ENCODE measurements at regions not wholly inside any gene's neighbourhood (a gene's known extent, or its start where the extent isn't known, plus 50 kb on each side); places are given as distances from the start of the nearest gene placed in this dataset.
"Not testable (repeated sequence)": the region's sequence is repeated elsewhere in the genome, so short reads cannot be mapped to it uniquely, and the experiment has no call there.

DNA sequence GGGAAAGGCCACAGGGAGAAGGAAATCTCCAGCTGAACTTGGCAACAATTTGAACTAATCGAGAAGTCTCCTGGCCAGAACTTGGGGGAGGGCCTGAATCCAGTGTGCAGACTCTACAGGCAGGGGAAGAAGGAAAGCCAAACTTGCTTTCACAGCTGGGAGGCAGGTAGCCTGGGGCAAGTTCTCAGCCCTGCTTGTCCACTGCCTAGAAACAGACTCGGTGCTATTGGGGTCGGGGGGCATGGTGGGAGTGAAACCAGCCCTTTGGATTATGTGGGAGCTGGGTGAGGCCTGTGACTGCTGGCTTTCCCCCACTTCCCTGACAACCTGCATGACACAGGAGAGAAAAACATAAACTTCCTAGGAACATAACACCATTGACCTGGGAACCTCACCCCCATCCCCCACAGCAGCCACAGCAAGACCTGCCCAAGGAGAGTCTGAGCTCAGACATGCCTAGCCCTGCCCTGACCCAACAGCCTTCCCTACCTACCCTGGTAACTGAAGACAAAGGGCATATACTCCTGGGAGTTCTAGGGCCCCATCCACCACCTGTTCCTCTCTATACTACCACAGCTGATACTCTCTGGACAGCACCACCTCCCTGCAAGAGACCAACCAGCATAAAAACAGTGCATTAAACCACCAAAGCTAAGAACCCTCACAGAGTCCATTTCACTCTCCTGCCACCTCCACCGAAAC is 103.7 kb upstream of the MNS1 start:
- peak; percentile 26 for DNase-seq (ENCODE audit: low read depth)

DNA sequence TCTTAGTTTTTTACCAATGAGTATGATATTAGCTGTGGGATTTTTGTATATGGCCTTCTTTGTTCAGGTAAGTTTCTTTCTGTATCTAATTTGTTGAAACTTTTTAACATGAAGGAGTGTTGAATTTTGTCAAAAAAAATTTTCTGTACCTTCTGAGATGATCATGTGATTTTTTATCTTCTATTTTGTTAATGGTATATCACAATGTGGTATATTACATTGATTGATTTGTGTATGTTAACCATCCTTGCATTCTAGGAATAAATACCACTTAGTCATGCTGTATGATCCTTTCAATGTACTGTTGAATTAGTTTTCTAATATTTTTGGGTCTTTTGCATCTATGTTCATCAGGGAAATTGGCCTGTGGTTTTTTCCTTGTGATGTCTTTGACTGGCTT is 92.5 kb upstream of the MNS1 start:
- DNase-seq (ENCODE audit: low read depth), result no peak

DNA sequence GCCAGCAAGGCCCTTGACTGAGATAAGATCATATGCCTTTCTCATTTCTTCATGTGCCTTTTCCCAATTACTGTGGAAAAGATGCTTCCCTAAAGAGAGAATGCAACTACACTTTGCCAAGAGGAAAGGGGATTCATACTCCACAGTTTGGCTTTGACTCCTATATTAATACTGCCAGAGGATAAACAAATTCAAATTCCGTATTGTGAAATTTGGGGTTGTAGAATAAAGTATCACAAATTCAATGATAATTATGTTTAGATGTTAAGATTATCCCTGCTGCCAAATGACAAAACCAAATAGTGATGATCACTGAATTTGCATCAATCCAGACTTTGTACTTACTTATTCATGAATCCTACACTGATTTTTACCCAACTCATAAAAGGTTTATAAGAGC is 88.5 kb upstream of the MNS1 start:
- DNase-seq (ENCODE audit: low read depth), result no peak

DNA sequence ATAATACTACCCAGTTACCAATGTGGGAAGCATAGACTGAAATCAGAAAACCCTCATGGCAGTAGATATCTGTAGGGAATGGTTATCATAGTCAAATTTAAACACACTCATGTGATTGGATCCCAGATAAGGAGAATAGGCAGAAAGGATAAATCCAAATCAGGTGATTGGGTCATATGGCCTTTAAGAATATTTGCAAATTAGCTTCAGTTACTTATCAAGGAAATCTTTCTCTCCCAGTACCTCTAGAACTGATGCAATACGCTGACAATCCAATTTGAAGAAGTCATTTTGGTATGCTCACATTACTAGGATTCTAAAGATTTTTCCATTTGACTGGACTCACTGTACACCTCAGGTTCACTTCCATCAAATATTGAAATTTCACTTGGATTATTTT is 87.7 kb upstream of the MNS1 start:
- DNase-seq (ENCODE audit: low read depth), result no peak

DNA sequence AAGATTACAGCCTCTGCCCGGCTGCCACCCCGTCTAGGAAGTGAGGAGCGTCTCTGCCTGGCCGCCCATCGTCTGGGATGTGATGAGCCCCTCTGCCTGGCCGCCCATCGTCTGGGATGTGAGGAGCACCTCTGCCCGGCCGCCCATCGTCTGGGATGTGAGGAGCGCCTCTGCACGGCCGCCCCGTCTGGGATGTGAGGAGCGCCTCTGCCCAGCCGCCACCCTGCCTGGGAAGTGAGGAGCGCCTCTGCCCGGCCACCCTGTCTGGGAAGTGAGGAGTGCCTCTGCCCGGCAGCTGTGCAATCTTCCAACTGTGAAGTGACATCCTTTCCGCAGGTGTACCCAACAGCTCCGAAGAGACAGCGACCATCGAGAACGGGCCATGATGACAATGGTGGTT is 75.6 kb upstream of the MNS1 start:
- not testable (repeated sequence) for DNase-seq (ENCODE audit: low read depth)

DNA sequence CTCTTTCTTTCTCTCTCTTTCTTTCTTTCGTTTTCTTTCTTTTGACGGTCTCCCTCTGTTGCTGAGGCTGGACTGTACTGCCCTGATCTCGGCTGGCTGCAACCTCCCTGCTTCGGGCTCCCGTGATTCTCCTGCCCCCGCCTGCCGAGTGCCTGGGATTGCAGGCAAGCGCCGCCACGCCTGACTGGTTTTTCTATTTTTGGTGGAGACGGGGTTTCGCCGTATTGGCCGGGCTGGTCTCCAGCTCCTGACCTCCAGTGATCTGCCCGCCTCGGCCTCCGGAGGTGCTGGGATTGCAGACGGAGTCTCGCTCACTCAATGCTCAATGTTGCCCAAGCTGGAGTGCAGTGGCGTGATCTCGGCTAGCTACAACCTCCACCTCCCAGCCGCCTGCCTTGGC is 75.2 kb upstream of the MNS1 start:
- not testable (repeated sequence) for DNase-seq (ENCODE audit: low read depth)

DNA sequence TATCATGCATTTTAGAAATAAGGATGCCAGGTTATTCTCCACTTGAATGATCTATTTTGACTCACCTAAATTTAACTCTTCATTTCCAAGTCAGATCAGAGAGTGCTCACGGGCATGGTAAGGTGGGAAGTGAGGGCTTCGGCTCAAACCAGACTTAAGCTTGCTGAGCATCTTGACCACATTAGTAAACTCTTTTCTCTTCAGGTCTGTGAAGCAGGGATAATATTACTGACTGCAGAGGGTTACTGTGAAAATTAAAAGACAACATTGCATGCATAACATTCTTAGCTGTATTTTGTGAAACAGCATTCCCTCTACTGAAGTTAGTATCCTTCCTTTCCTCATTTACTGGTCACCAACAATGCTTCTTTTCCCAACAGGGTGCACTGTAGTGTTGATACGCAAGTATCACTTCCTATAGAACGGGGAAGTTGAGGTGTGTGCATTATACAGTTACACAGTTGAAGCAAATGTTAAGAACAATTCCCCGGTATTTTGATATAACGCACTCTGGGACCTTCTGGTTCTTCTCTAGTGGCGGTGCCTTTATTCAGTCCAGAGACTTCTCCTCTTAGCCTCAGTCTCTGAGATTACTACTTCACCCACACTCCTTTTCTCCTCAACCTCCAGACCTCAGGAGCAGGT is 74.1 kb upstream of the MNS1 start:
- DNase-seq (ENCODE audit: low read depth), result no peak

DNA sequence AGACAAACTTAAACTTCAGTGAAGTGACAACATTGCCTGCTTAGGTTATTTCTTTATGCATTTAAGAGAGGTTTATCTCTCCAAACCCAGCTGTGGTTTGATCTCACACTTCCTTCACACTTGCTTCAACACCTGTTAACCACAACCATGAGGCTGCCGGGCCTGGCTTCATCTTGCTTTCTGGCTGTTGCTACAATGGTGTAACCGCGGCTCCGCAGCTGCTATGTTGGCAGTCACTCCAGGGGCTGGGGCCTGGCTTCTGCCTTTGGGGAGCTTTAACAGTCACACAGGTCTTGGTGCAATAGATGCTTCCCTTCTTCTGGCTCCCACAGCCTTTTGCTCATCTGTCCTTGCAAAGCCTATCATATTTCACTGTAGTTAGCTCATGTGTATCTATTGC is 72.9 kb upstream of the MNS1 start:
- peak; percentile 90 for DNase-seq (ENCODE audit: low read depth)

DNA sequence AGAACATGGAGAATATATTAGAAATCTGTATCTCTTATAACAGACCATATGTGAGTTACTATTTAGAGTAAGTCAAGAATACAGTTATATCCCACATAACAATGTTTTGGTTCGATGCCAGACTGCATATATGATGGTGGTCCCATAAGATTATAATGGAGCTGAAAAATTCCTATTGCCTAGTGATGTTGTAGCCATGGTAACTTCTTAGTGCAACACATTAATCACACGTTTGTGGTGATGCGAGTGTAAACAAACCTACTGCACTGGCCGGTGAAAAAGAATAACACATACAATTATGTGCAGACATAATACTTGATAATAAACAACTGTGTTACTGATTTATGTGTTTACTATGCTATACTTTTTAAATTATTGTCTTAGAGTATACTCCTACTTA is 69.8 kb upstream of the MNS1 start:
- no peak for DNase-seq (ENCODE audit: low read depth)

DNA sequence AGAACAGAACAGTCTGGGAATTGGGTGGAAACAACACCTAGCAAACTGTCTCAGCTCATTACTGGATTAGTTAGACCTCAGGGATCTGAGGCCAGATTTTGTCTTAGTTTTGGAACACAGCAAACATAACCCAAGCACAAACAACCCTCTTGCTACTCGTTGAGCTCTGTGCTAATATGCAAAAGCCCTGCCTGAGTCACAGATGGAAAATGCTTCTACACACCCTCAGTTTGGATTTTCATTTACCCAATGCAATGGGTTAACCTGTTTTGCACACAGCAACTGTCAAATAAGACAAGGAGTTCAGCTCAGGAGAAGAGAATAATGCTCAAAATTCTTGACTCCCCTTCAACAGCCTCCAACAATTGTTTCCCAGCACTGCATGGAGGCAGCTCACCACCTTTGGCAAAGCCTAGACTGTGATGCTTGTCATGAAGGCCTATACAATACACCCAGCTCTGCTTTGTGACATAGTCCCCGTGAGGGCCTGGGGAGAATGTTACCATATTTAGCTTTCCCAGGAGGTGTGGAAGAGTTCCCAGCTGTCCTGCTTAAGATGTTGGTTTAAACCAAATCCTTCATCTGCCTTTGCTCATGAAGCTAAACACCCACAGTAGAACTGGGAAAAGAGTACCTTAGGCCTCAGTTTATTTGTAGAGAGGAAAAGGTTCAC is 68.9 kb upstream of the MNS1 start:
- no peak for DNase-seq (ENCODE audit: low read depth)

DNA sequence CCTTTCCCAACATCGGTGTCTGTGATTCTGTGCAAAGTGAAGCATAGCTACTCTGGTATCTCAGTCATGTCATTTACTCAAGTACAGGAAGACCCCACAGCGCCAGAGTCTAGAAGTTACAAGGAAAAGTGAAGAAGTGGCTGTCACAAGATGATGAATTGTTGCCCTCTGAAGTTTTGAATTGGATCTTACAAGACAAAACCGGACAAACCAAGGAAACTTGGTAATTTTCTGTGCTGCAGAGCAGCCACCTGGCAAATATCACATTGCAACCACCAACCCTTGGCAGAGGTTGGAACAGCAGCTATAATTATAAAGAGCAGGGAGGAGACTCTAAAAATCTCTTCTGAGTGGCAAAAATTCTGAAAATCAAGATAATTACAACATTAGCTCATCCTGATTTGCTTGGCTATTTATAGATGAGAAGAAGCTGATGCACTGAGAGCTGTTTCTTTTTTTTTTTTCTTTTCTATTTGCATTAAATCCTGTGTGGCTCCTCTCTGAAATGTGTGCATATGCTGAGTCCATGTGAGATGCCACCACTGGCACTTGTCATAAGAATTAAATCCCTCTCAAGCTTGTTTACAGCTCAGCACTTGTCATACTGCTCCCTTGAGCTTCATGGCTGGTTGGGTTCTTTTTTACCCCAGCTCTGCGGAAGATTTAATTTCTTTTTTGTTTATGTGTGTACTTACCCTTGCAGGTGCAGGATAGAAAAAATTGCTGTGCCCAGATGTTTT is 68.0 kb upstream of the MNS1 start:
- peak; percentile 53 for DNase-seq (ENCODE audit: low read depth)

DNA sequence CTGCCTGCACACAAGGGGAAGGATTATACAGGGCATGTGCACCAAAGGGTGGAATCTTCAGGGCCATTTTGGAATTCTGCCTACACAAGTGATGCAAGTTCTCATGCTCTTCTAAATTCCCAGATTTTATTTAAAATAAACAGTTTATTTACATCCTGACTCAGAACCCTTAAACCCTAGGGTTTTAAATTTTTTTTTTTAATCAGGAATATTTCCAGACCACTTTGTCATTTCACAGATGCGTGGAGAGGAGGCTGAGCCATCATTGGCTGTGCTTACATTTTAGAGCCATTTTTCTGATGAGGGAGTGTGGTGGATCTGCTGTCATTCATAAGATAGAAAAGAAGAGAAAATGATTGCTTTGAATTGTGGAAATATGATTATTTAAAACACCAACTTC is 65.2 kb upstream of the MNS1 start:
- no peak for DNase-seq (ENCODE audit: low read depth)

DNA sequence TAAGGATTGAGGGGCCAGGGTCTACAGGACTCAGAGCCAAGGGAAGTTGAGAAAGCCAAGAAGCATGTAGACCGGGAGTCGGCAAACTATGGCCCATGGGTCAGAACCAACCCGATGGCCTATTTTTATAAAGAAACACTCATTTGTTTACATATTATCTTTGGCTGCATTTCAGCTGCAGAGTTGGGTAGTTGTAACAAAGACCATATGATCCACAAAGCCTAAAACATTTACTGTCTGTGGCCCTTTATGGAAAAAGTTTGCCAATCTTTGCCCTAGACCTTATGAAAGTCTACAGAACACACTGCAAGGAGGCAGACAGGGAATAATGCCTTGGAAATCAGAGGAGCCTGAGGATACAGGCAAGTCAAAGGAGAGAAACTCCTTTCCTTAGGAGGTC is 63.2 kb upstream of the MNS1 start:
- DNase-seq (ENCODE audit: low read depth), result no peak

DNA sequence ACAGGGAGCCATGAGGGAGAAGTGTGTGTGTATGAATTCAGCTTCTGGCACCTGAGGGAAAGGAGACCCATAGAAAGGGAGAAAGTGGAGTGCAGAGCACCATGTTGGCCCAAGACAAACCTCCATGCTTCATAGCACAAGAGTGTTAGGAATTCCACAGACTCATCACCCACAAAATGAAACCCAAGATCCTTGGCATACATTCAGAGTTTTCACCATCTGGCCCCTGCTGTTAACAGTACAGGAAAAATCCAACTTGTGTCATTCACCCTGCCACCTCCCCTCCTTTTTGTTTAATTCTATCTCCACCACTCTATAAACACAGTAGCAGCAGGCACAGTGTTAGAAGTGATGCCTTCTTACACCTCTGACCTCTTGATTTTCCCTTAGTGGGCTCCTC is 60.0 kb upstream of the MNS1 start:
- DNase-seq (ENCODE audit: low read depth), result peak; percentile 91

DNA sequence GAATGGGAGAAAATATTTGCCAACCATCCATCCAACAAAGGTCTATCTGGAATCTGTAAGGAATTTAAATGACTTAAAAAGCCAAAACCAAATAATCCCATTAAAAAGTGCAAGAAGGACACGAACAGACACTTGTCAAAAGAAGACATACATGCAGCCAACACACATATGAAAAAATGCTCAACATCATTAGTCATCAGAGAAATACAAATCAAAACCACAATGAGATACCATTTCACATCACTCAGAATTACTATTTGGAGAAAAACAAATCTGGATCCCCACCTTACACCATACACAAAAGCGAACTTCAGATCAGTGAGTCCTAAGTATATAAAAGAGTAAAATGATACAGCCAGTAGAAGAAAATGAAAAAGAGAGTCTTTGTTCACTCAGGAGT is 58.6 kb upstream of the MNS1 start:
- peak; percentile 71 for DNase-seq (ENCODE audit: low read depth)

DNA sequence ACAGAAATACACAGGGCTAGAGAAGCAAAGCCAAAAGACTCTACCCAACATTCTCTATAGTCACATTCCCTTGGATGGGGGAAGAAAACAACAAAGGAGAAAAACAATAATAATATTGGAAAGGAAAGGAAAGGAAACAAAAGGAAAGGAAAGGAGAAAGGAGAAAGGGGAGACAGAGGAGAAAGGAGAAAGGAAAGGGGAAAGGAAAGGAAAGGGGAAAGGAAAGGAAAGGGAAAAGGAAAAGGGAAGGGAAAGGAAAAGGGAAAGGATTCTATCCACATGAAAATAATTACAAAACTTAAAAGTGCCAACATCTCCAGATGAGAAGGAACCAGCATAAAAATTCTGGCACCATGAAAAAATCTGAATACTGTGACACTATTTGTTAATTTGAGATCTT is 54.1 kb upstream of the MNS1 start:
- DNase-seq (ENCODE audit: low read depth), result no peak
